GM18505 (cell line): ENCODE measurements at regions not wholly inside any gene's neighbourhood (a gene's known extent, or its start where the extent isn't known, plus 50 kb on each side); places are given as distances from the start of the nearest gene placed in this dataset.

Source experiments
- ATAC-seq: cut with Tn5 transposase; IDR thresholded peaks from one replicate; pipeline ENCODE4 v1.9.1; 2021; ENCODE audit not compliant: unreplicated experiment
- POLR2A ChIP-seq: IDR thresholded peaks from 4 replicates; pipeline ENCODE4 v1.6.1; 2011; ENCODE audit warnings: borderline replicate concordance; ENCODE audit not compliant: insufficient read depth, insufficient read length; ENCODE audit errors: extremely low read depth

DNA sequence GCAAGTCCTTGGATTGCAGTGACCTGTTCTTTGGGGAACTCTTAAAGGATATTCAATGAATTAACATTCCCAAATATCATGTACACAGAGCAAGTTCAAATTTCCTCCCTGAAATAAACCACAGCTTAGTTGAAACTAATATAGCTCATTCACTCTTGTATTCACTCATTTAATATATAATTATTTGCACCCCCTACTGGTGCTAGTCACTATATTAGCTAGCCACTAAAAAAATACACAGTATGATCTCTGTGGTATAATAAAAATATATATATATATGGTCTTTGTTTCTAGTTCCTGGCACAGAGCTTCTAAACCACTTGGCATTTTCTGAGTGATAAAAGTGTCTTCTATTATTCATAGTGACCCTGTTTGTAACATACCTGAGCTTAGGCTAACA is 177.3 kb upstream of the LYPLAL1 start:
- ATAC-seq = no peak
- TF ChIP-seq POLR2A = no peak

DNA sequence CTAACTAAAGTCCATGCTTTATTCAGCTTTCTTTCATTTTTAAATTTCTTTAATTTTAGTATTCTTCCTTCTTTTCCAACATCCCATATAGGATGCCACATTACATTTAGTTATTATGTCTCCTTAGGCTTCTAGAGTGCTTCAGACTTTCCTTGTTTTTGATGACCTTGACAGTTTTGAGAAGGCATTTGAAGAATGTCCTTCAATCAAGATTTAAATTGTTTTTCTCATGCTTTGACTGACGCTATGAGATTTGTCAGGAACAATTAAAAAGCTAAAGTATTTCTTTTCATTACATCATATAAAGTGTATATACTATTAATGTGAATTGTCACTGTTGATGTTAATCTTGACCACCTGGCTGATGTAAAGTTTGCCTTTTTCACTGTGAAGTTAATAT is 173.7 kb upstream of the LYPLAL1 start:
- no peak for TF ChIP-seq POLR2A
- no peak for ATAC-seq

DNA sequence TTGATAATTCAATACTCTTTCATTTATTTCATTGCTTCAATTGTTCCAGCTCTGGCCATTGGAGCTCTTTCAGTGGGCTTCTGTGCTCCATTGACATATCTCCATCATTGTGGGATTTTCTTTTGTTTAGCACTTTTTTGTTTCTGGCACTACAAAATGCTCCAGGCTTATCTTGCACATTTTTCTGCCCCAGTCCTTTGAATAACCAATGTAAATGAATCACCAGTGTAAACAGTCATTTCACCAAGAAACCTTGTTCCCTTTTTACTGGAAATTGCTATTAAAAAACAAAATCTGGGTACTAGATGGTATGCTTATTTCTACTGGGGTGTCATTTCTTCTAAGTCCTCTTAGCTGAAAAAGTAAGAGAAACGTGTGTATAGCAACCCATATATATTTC is 173.0 kb upstream of the LYPLAL1 start:
- TF ChIP-seq POLR2A = no peak
- ATAC-seq = no peak

DNA sequence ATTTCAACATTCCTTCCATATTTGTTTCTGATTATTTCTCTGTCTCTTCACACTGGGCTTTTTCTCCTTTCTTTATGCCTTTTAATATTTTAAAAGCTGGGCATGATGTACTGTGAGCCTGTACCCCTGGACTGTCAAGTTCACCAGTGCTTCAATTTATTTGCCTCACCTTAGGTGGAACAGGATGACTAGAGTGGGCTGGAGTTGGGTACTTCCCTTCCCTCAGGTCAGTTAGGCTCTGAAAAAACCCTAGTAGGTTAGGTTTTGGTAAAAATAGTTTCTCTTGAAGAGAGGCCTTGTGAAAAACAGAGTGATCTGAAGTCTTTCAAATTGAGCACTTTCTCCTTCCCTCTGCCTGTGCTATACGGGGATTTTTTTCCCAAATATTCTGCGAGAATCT is 163.0 kb upstream of the LYPLAL1 start:
- no peak for TF ChIP-seq POLR2A
- ATAC-seq = no peak

DNA sequence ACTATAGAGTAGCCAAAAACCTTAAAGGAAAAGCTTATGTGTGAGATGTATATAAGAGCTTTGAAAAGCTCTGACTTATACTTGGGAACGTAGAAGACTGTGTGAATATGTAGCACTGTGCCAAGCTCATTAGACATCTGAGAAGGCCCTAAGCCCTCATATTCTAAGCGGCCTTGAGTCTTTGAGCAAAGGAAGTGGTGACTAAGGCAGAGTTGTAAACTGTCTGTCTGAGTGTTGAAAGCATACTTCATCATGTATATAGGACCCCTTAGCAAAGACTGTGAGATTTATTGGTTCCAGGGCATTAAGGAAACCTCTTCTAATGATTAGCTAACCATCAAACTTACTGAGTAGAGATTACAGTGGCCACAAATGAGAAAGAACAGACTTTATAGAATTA is 153.3 kb upstream of the LYPLAL1 start:
- no peak for ATAC-seq
- TF ChIP-seq POLR2A = no peak

DNA sequence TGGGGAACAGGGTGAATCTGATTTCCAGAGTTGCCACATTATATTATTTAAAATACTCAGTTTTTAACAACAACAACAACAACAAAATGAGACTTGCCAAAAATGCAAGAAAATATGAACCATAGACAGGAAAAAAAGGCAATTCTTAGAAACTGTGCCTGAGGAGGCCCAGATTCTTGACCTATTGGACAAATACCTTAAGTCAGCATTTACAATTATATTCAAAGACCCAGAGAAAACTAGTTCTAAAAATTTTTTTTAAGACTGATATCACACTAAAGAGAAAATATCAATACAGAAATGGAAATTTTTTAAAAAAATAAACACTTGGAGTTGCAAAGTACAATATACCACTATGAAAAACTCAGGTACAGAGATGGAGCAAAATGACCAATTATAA is 152.8 kb upstream of the LYPLAL1 start:
- ATAC-seq = no peak
- TF ChIP-seq POLR2A = no peak

DNA sequence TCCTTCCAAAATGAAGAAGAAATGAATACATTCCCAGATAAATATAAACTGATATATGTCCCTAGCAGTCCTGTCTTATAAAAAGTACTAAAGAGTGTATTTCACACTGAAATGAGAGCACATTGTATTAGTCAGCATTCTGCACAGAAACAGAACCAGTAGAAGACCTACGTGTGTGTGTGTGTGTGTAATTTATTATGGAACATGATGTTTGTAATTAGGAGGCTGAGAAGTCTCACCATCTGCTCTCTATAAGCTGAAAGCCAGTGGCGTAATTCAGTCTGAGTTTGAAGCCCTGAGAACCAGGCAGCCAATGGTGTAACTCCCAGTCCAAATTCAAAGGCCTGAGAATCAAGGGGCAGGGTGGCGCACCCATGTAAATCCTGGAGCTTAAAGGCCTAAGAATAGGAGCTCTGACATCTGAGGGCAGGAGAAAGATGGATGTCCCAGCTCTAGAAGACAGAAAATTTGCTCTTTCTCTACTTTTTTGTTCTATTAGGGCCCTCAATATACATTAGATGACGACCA is 146.5 kb upstream of the LYPLAL1 start:
- no peak for TF ChIP-seq POLR2A
- no peak for ATAC-seq

DNA sequence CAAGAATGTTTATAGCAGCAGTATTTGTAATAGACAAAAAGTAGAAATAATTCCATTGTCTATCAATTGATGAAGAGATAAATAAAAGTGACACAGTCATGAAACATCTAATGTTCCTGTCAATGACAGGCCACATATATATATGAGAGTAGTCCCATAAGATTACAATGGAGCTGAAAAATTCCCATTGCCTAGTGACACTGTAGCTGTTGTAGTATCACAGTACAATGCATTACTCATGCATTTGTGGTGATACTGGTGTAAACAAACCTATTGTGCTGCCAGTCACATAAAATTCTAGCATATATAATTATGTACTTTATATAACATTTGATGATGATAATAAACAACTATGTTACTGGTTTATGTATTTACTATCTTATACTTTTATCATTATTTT is 141.9 kb upstream of the LYPLAL1 start:
- TF ChIP-seq POLR2A = no peak
- no peak for ATAC-seq

DNA sequence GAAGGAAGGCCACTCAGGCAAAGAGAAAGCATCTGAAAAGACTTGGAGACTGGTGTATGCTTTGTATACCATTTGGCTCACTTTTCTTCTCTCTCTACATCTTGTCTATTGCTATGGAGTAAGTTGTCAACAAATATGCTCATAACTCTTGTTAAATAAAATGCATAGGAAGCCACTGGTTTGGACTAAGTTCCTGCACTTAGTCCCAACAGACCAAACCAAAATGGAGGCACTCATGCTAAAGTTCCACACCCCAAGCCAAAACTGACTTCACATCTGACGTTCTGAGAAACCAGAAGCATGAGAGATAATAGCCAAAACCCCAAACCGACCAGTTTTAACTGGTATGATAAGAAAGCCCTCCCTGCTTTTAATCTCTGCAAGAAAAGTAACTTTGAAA is 135.3 kb upstream of the LYPLAL1 start:
- no peak for TF ChIP-seq POLR2A
- ATAC-seq = no peak

DNA sequence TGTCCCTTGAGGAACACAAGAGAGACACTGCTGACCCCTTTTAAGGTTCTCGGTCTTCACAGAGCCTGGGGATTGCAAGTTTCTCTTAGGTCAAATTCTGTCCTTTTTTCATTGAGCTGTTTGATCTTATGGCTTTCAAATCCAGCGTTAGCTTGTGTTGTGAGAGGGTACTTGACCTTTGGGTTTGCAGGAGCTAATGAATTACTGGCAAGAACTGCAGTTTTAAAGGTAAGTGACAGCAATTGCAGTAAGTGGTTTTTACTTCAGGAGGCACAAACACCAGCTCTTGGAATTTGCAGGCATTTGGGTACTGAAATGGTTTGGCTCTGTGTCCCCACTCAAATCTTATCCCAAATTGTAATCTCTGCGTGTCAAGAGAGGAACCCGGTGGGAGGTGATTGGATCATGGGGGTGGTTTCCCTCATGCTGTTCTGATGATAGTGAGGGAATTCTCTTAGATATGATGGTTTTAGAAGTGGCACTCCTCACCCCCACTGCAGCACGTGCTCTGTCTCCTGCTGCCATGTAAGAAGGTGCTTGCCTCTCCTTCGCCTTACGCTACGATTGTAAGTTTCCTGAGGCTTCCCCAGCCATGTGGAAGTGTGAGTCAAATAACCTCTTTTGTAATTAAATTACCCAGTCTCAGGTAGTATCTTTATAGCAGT is 134.5 kb upstream of the LYPLAL1 start:
- TF ChIP-seq POLR2A = no peak
- no peak for ATAC-seq

DNA sequence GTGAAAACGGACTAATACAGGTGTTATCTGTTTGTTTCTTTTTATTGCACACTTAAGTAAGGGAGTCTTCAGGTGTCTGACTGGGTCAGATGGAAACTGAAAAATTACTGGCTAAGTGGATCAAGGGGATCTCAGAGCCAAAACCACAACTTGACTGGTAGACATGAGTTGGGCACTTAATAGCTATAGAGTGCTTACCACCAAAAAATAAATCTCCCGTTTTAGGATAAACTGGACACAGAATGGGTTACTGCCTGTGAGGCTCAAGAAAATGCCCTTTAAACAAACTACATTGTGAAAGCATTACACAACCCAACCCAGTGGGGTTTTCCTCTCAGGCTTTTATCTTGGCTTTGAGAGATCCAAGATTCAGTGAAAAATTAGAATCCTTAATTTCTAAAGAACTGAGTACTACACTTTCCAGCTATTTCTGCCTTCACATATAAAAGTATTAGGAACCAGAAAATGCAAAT is 134.0 kb upstream of the LYPLAL1 start:
- no peak for ATAC-seq
- no peak for TF ChIP-seq POLR2A

DNA sequence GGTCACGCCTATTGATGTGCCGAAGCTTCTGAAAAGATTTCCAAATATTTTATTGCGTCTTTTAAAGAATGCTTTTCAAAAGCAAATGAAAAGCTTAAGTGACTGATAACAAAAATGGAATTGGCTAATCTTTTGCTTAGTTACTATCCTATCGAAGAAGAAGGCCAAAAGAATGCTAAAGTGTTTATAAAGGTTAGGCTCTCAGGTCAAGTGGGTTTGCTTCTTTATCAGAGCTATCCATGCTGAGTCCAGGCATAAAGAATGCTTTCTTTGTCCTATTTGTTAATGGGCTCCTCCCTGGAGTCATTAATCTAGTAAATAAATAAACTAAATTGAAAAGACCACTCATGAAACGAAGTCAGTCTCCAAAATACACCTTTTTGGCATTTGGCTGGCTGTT is 133.4 kb upstream of the LYPLAL1 start:
- no peak for TF ChIP-seq POLR2A
- no peak for ATAC-seq

DNA sequence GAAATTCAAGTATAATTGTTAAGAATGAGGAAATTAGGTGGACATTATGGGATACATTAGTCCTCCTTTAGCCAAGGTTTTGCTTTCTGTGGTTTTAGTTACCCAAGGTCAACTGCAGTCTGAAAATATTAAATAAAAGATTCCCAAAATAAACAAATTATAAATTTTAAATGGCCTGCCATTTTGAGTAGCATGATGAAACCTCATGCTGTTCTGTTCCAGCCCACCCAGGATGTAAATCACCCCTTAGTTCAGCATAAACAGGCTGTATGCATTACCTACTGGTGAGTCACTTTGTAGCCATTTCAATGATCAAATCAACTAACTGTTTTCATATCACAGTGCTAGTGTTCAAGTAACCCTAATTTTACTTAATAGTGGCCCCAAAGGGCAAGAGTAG is 132.5 kb upstream of the LYPLAL1 start:
- ATAC-seq = no peak
- TF ChIP-seq POLR2A = no peak

DNA sequence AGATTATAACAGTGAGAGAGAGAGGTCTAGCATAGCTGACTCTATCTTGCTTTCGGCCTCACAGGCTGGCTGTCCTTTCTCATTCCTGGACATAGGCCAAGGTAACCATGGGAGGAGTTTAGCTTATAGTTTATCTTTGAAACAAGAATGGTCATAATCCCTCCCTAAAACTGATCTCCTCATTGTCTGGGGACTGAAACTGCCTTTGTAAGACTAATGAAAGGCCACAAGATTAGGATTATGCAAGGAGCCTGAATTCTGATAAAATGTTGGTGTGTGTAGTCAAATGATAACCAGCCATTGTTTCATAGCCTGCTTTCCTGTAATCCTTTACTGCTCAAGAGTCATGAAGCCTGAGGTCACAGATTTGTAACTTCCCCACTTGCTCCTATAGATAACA is 131.9 kb upstream of the LYPLAL1 start:
- ATAC-seq = no peak

DNA sequence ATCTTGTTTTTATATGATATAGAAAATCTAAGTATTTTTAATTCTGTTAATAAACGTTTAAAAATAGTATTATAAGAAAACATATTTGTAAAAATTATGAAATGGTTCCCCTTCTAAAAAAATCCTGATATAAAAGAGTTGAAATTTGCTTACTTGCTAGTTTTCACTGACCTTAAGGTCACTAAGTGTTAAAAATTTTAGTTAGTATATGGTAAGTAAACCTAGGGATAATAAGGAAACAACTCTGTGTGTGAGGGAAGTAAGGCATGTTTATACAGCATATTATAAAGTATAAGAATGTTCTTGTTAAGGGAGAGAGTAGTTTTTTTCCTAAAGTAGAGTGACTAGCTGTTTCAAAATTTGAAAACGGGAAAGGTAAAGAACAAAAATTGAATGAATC is 130.9 kb upstream of the LYPLAL1 start:
- no peak for ATAC-seq
- no peak for TF ChIP-seq POLR2A

More for the DNA sequence above, 131.9 kb upstream of the LYPLAL1 start:
- TF ChIP-seq POLR2A = no peak

DNA sequence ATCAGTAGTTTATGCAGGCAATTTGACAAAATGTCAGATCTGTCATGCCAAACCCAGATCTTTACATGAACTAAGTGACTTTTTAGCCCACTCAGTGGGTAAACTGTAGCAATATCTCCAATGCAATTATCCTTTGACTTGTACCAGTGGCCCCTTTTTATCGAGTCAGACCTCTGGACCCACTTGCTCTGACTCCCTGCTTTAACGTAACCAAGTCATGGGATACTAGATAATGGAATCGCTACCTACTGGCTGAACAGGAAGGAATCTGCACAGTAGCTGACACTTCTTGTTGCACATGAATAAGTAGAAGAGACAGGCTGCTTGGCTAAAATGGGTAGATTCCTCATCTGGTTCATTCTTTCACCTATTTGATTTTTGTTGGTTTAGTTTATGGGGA is 128.4 kb upstream of the LYPLAL1 start:
- ATAC-seq = no peak
- no peak for TF ChIP-seq POLR2A

DNA sequence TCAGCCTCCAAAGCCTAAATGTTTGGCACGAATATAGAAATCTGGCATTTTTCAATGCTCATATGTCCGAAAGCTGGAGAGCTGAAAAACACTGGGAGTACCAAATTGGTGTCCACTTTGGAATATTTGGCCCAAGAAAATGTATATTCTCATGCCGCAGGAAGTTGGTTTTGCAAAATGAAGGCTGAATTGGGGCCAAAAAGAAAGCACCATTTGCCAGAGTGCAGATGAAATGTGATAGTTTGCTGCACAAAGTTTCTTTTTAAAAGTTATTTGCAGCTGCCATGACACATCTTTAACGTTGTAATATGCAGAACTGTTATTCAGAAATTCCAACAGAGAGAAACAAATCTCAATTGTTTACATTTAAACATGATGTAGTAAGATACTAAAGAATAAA is 124.2 kb upstream of the LYPLAL1 start:
- no peak for ATAC-seq
- no peak for TF ChIP-seq POLR2A
